ENCODE measurements at regions not wholly inside any gene's neighbourhood (a gene's known extent, or its start where the extent isn't known, plus 50 kb on each side); places are given as distances from the start of the nearest gene placed in this dataset. TPM values are rescaled to one million over a fixed set of nuclear protein-coding genes. Genes with fewer than 3 reads are reported as not detected.

- TF ChIP-seq FOXA1 (IDR thresholded peaks at IDR 0.05), result no peak
These were observed 99.5 kb downstream of the SNX19 start (continued) for GRCh38 chr11:130816546-130817329.

- Histone ChIP-seq H3K9me3 (ENCODE audit: control insufficient read depth in 4 of 4, low read length in 3 of 4) (peaks cover 0 to 4% (median 0%) of the 10 kb centered on the region in 4 donors), H3K4me3 (ENCODE audit: low read depth in 1 of 3, low read length in 3 of 3) (no peak overlapping the region), H3K36me3 (ENCODE audit: control insufficient read depth in 4 of 4, insufficient read depth in 3 of 4, low read depth in 1 of 4, low read length in 3 of 4) (no peaks in the 10 kb centered on the region), H3K27me3 (ENCODE audit: control insufficient read depth in 4 of 4, insufficient read depth in 4 of 4, low read length in 3 of 4) (peaks cover 0 to 7% (median 1%) of the 10 kb centered on the region in 4 donors), H3K4me1 (ENCODE audit: control insufficient read depth in 4 of 4, insufficient read depth in 4 of 4, low read length in 3 of 4) (no peaks in the 10 kb centered on the region), H3K9ac (ENCODE audit: low read depth in 1 of 2, low read length in 2 of 2) (no peak overlapping the region), H3K27ac (ENCODE audit: low read depth in 1 of 2, low read length in 2 of 2) (no peak overlapping the region)
- TF ChIP-seq EGR1 (IDR thresholded peaks at IDR 0.05; ENCODE audit: low read depth in 2 of 2) (no peak), SP1 (IDR thresholded peaks at IDR 0.05) (no peak), FOXA1 (IDR thresholded peaks at IDR 0.05) (no peak), GABPA (IDR thresholded peaks at IDR 0.05 in 1 of 2, conservative IDR thresholded peaks at IDR 0.05 in 1 of 2) (no peak)
- DNase-seq (ENCODE audit: low spot score), result no peak
These were observed 98.8 kb downstream of the SNX19 start for GRCh38 chr11:130817330-130817944.

GRCh38 chr11:130819625-130820024, 96.7 kb downstream of the SNX19 start:
- Histone ChIP-seq H3K4me3 (ENCODE audit: low read depth in 1 of 3, low read length in 3 of 3) (no peak overlapping the region), H3K4me1 (ENCODE audit: control insufficient read depth in 4 of 4, insufficient read depth in 4 of 4, low read length in 3 of 4) (no peaks in the 10 kb centered on the region), H3K36me3 (ENCODE audit: control insufficient read depth in 4 of 4, insufficient read depth in 3 of 4, low read depth in 1 of 4, low read length in 3 of 4) (no peaks in the 10 kb centered on the region), H3K27me3 (ENCODE audit: control insufficient read depth in 4 of 4, insufficient read depth in 4 of 4, low read length in 3 of 4) (peaks cover 0 to 11% (median 2%) of the 10 kb centered on the region in 4 donors), H3K27ac (ENCODE audit: low read depth in 1 of 2, low read length in 2 of 2) (no peak overlapping the region), H3K9me3 (ENCODE audit: control insufficient read depth in 4 of 4, low read length in 3 of 4) (peaks cover 0 to 4% (median 0%) of the 10 kb centered on the region in 4 donors), H3K9ac (ENCODE audit: low read depth in 1 of 2, low read length in 2 of 2) (no peak overlapping the region)
- DNase-seq (ENCODE audit: low spot score), result no peak
- WGBS, result 71% methylated on average over 6 of the region's 6 CpGs
- TF ChIP-seq YY1 (IDR thresholded peaks at IDR 0.05) (no peak), HNF4G (IDR thresholded peaks at IDR 0.05) (no peak), SP1 (IDR thresholded peaks at IDR 0.05) (no peak), RAD21 (IDR thresholded peaks at IDR 0.05) (no peak), FOXA1 (IDR thresholded peaks at IDR 0.05) (no peak), TAF1 (conservative IDR thresholded peaks at IDR 0.05) (no peak)
- TF ChIP-seq, protein P1, sequence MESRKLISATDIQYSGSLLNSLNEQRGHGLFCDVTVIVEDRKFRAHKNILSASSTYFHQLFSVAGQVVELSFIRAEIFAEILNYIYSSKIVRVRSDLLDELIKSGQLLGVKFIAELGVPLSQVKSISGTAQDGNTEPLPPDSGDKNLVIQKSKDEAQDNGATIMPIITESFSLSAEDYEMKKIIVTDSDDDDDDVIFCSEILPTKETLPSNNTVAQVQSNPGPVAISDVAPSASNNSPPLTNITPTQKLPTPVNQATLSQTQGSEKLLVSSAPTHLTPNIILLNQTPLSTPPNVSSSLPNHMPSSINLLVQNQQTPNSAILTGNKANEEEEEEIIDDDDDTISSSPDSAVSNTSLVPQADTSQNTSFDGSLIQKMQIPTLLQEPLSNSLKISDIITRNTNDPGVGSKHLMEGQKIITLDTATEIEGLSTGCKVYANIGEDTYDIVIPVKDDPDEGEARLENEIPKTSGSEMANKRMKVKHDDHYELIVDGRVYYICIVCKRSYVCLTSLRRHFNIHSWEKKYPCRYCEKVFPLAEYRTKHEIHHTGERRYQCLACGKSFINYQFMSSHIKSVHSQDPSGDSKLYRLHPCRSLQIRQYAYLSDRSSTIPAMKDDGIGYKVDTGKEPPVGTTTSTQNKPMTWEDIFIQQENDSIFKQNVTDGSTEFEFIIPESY (IDR thresholded peaks at IDR 0.05), result no peak
- TF ChIP-seq, protein P2, sequence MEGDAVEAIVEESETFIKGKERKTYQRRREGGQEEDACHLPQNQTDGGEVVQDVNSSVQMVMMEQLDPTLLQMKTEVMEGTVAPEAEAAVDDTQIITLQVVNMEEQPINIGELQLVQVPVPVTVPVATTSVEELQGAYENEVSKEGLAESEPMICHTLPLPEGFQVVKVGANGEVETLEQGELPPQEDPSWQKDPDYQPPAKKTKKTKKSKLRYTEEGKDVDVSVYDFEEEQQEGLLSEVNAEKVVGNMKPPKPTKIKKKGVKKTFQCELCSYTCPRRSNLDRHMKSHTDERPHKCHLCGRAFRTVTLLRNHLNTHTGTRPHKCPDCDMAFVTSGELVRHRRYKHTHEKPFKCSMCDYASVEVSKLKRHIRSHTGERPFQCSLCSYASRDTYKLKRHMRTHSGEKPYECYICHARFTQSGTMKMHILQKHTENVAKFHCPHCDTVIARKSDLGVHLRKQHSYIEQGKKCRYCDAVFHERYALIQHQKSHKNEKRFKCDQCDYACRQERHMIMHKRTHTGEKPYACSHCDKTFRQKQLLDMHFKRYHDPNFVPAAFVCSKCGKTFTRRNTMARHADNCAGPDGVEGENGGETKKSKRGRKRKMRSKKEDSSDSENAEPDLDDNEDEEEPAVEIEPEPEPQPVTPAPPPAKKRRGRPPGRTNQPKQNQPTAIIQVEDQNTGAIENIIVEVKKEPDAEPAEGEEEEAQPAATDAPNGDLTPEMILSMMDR (IDR thresholded peaks at IDR 0.05; ENCODE audit: low read depth, low read length, missing input control), result no peak

Small RNA genes lying in the stretch of these regions (small RNA-seq; reads per million reads assigned to genes)
- not detected for gene AP004371.1
- not detected for gene MIR8052
